Hypothalamus (tissue), 51 donors: ENCODE measurements at regions not wholly inside any gene's neighbourhood (a gene's known extent, or its start where the extent isn't known, plus 50 kb on each side); places are given as distances from the start of the nearest gene placed in this dataset.

Experiments
- DNase-seq, 51 donors: peaks; one replicate each; lab custom pipeline; 2025; lab: John Stamatoyannopoulos, UW

- DNase-seq, result no peak
Measured at GRCh38 chr13:60645676-60646075, 248.7 kb downstream of the TDRD3 start.

DNA sequence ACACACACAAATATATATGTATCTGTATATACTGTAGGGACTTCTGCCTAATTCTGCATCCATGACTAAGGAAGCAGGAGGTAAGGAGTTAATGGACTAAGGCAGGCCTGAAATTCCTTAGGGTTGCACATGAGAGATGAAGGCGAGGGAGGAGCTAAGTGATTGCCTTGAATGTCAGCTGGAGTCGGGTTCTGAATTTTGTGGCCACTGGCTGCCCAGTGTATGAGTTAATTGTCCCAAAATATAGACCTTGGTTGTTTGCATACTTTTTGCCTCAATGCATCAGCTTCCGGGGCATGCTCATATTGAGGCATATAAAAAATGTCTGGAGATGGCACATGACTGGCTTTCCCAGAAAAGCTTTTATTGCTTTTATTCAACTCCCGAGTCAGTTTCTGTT lies 245.5 kb downstream of the TDRD3 start:
- DNase-seq, result no peak

DNA sequence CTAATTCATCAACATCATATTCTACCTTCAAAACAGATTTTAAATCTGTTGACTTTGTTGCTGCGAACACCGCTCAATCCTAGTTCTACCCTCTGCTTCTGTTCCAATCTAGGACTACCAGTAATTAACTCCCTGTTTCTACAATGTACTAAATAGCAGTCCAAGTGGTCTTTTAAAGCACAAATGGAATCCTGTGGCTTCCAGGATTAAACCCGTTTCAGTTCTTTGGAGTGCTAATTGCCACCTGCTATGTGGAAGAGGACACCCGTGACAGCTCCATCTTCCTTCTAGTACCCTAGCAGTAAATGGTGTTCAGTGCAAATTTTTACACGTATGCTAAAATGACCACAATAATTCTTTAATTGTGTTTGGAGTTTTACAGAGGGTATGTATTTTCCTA lies 232.1 kb downstream of the TDRD3 start:
- no peak for DNase-seq

DNA sequence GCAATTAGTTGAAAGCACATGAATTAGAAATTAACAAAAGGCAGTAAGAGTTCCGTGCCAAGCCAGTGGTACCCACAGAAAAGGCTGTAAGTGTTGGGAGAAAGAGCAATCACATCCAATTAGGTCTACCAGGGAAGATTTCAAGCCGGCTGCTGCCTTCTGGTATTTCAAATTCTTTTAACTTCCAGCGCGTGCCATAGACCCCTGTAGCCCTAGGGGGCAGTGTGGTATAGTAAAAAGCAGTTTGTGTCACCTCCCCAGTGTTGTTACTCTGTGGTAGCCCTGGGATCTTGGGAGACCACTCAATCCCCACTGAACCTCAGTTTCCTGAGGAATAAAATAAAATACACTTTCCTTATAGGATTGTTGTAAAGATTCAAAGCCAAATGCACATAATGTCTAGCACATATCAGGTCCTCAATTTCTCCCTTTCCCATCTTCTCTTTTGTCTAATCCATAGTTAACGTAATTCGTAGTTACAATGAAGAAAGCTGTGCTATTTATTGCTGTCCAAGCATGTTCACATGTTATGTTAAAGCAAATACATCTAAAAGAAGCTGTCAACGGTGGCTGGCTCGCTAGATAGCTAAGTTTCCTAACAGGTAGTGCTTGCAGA lies 230.2 kb downstream of the TDRD3 start:
- peak in 16 of 51 donors; percentile 1 to 52 (median 7) for DNase-seq
